ENCODE measurements at regions not wholly inside any gene's neighbourhood (a gene's known extent, or its start where the extent isn't known, plus 50 kb on each side); places are given as distances from the start of the nearest gene placed in this dataset.

DNA sequence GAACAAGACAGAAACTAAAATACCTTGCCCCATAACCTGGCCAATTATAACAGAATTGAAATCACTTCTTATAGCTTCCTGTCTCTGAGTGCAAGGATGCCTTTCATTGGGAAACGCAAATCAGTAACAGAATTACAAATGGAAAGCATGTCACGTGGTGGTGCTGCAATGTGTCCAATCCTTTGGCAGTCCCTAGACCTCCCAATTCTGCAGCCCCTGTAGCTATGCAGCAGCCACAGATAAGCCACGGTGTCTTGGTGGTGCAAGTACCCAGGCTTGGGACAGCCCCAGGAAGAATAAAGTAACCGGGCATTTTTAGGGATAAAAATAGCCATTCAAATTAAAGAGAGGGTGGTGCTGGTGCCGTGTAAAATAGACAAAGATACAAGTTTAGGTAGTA is 134.6 kb upstream of the CCN2 start:
- intact Hi-C loops (cut with DNase I): loop anchor here (5.0 kb wide), 1 partner anchor 63 kb away; no protein-coding TSS in a partner anchor
- no peaks in the 10 kb centered on the region for H3K36me3 ChIP-seq
- 41% methylated on average over 5 of the region's 5 CpGs for WGBS
- no peak for DNase-seq (ENCODE audit: extremely low spot score)
- peaks cover 6 to 48% (median 32%) of the 10 kb centered on the region in 4 donors for H3K4me1 ChIP-seq
- H3K9me3 ChIP-seq: no peaks in the 10 kb centered on the region
- H3K27me3 ChIP-seq: no peaks in the 10 kb centered on the region
- H3K4me3 ChIP-seq: peak overlapping the region in 3 of 4 donors; percentile 16 to 37 (median 30)
- peak overlapping the region; percentile 82 to 88 (median 84) for H3K27ac ChIP-seq (replicated peaks in 1 of 4)
- TF ChIP-seq, protein P1, sequence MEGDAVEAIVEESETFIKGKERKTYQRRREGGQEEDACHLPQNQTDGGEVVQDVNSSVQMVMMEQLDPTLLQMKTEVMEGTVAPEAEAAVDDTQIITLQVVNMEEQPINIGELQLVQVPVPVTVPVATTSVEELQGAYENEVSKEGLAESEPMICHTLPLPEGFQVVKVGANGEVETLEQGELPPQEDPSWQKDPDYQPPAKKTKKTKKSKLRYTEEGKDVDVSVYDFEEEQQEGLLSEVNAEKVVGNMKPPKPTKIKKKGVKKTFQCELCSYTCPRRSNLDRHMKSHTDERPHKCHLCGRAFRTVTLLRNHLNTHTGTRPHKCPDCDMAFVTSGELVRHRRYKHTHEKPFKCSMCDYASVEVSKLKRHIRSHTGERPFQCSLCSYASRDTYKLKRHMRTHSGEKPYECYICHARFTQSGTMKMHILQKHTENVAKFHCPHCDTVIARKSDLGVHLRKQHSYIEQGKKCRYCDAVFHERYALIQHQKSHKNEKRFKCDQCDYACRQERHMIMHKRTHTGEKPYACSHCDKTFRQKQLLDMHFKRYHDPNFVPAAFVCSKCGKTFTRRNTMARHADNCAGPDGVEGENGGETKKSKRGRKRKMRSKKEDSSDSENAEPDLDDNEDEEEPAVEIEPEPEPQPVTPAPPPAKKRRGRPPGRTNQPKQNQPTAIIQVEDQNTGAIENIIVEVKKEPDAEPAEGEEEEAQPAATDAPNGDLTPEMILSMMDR (IDR thresholded peaks at IDR 0.05): no peak
- TF ChIP-seq POLR2A (IDR thresholded peaks at IDR 0.05; ENCODE audit: low read depth) (no peak), POLR2AphosphoS5 (IDR thresholded peaks at IDR 0.05) (no peak), EP300 (IDR thresholded peaks at IDR 0.05) (no peak)

DNA sequence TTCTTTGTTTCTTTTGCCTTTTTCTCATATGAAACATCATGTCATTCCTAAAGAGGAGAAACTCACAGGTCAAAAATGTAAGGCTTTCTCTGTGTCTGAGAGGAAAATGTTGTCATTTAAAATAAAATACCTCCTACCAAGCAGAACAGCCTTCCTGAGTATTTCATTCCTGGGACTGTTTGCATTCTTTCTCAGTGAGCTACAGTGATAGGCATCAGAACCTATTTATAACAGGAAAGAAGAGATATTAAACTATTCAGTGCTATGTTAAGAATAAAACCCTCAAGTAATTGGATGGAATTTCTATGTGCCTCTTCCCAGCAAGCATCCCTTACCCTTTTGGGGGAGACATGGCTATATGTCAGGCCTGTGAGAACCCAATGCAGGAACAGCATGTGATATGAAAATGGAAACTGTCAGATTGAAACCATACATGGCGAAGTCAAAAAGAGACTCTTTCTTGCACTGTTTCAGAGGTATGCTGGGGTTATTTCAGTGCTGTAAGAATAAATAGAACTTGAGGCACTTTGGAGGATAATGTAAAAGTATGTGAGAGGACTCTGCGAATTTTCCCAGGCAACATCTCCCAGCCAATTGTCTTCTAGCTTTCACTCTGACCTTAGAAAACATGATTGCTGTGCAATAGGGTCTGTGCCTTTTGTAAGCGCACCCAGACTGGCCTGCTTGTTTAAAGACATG is 133.8 kb upstream of the CCN2 start:
- no peak for DNase-seq (ENCODE audit: extremely low spot score)
- Histone ChIP-seq H3K4me3 (peak overlapping the region in 3 of 4 donors; percentile 16 to 37 (median 30)), H3K27me3 (no peaks in the 10 kb centered on the region), H3K9me3 (no peaks in the 10 kb centered on the region), H3K4me1 (peaks cover 6 to 48% (median 32%) of the 10 kb centered on the region in 4 donors), H3K27ac (replicated peaks in 1 of 4) (peak overlapping the region; percentile 82 to 88 (median 84)), H3K36me3 (no peaks in the 10 kb centered on the region)
- 42% methylated on average over 3 of the region's 3 CpGs for WGBS
- TF ChIP-seq EP300 (IDR thresholded peaks at IDR 0.05) (no peak), POLR2AphosphoS5 (IDR thresholded peaks at IDR 0.05) (peak; percentile 35 to 62), POLR2A (IDR thresholded peaks at IDR 0.05; ENCODE audit: low read depth) (no peak)
- TF ChIP-seq, protein P1 (IDR thresholded peaks at IDR 0.05): no peak
- intact Hi-C loops (cut with DNase I): loop anchor here (5.0 kb wide), 1 partner anchor 63 kb away; no protein-coding TSS in a partner anchor

DNA sequence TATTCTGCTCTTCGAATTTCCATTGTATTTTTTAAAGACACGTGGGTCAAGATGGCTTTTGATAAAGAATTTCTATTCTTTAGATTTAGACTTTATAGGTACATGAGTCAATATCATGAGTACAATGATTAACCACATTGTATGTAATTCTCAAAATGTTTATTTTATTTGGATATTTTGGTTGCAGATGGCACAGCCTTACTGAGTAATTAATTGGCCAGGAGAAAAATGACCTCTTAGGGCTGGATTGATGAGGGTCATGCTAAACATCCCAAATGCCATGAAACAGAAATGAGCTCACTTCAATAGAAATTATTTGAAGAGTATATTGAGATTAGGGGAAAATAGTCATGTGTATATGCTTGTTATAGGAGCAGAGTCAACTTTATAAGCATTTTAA is 131.2 kb upstream of the CCN2 start:
- H3K36me3 ChIP-seq: no peaks in the 10 kb centered on the region
- no peaks in the 10 kb centered on the region for H3K27me3 ChIP-seq
- no peaks in the 10 kb centered on the region for H3K9me3 ChIP-seq
- H3K4me1 ChIP-seq: peaks cover 6 to 41% (median 30%) of the 10 kb centered on the region in 4 donors
- TF ChIP-seq, protein P1 (IDR thresholded peaks at IDR 0.05): no peak
- TF ChIP-seq EP300 (IDR thresholded peaks at IDR 0.05) (no peak), POLR2A (IDR thresholded peaks at IDR 0.05; ENCODE audit: low read depth) (no peak), POLR2AphosphoS5 (IDR thresholded peaks at IDR 0.05) (no peak)
- no peak overlapping the region for H3K27ac ChIP-seq (replicated peaks in 1 of 4)
- intact Hi-C loops (cut with DNase I): no loop called here
- 95% methylated on average over 2 of the region's 2 CpGs for WGBS
- H3K4me3 ChIP-seq: no peak overlapping the region
- no peak for DNase-seq (ENCODE audit: extremely low spot score)

DNA sequence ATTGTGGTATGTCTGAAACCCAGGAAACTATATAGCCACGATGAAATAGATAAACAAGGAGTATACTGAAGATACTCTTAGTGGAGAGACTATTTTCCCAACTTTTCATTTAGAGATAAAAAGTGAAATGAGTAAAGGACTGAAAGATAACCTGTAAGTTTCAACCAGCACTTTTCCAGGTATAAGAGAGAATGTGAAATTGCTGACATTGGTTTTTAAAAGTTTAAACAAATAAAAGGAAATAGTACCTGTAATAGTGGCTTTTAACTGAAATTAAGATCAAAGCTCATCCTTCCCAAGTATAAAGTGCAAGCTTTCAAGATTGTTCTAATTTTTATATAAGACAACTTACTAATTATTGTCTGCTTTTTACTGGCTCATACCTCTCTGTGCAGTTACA is 130.2 kb upstream of the CCN2 start:
- Histone ChIP-seq H3K27ac (replicated peaks in 1 of 4) (no peak overlapping the region), H3K27me3 (no peaks in the 10 kb centered on the region), H3K36me3 (no peaks in the 10 kb centered on the region), H3K9me3 (no peaks in the 10 kb centered on the region), H3K4me3 (no peak overlapping the region), H3K4me1 (peaks cover 6 to 30% (median 22%) of the 10 kb centered on the region in 4 donors)
- intact Hi-C loops (cut with DNase I): no loop called here
- no peak for DNase-seq (ENCODE audit: extremely low spot score)
- 60% methylated on average over 1 of the region's 1 CpG for WGBS
- TF ChIP-seq POLR2AphosphoS5 (IDR thresholded peaks at IDR 0.05): no peak
- no peak for TF ChIP-seq POLR2A (IDR thresholded peaks at IDR 0.05; ENCODE audit: low read depth)
- TF ChIP-seq, protein P1 (IDR thresholded peaks at IDR 0.05): no peak
- no peak for TF ChIP-seq EP300 (IDR thresholded peaks at IDR 0.05)

Data from esophagus muscularis mucosa (tissue), 4 donors.